NCI-H128 (cell line): ENCODE measurements at regions not wholly inside any gene's neighbourhood (a gene's known extent, or its start where the extent isn't known, plus 50 kb on each side); places are given as distances from the start of the nearest gene placed in this dataset.
"Not testable (repeated sequence)": the region's sequence is repeated elsewhere in the genome, so short reads cannot be mapped to it uniquely, and the experiment has no call there.

ENCODE experiments used
- DNase-seq: peaks from one replicate; lab custom pipeline; 2025; ENCODE audit not compliant: unreplicated experiment; lab: John Stamatoyannopoulos, UW

- DNase-seq, result no peak
Observed at GRCh38 chr15:81828135-81828534, 217.7 kb downstream of the MEX3B start.

- no peak for DNase-seq
Observed at GRCh38 chr15:81825136-81825535, 220.7 kb downstream of the MEX3B start.

- not testable (repeated sequence) for DNase-seq
Observed at GRCh38 chr15:81822587-81822986, 223.2 kb downstream of the MEX3B start.

- DNase-seq, result no peak
Observed at GRCh38 chr15:81819924-81820635, 225.7 kb downstream of the MEX3B start.

- no peak for DNase-seq
Observed at GRCh38 chr15:81814882-81815455, 230.8 kb downstream of the MEX3B start.

GRCh38 chr15:81813215-81813614 lies 232.6 kb downstream of the MEX3B start:
- no peak for DNase-seq

GRCh38 chr15:81812456-81812855 lies 233.4 kb downstream of the MEX3B start:
- no peak for DNase-seq

GRCh38 chr15:81811736-81812135 lies 234.1 kb downstream of the MEX3B start:
- DNase-seq, result no peak

GRCh38 chr15:81809543-81809942 lies 236.3 kb downstream of the MEX3B start:
- no peak for DNase-seq

- no peak for DNase-seq
Observed at GRCh38 chr15:81807806-81808205, 238.0 kb downstream of the MEX3B start.

- DNase-seq, result no peak
Observed at GRCh38 chr15:81807186-81807585, 238.6 kb downstream of the MEX3B start.

GRCh38 chr15:81795899-81796298 lies 249.9 kb downstream of the MEX3B start:
- DNase-seq, result no peak

- no peak for DNase-seq
Observed at GRCh38 chr15:81792646-81793045, 253.2 kb downstream of the MEX3B start.

GRCh38 chr15:81791322-81791721 lies 254.5 kb downstream of the MEX3B start:
- not testable (repeated sequence) for DNase-seq

GRCh38 chr15:81789403-81789802 lies 256.4 kb downstream of the MEX3B start:
- no peak for DNase-seq

GRCh38 chr15:81786776-81787175 lies 259.0 kb downstream of the MEX3B start:
- DNase-seq, result no peak

GRCh38 chr15:81785679-81786078 lies 260.1 kb downstream of the MEX3B start:
- no peak for DNase-seq

- no peak for DNase-seq
Observed at GRCh38 chr15:81785181-81785580, 260.6 kb downstream of the MEX3B start.

GRCh38 chr15:81784751-81785150 lies 261.1 kb downstream of the MEX3B start:
- DNase-seq, result no peak

- no peak for DNase-seq
Observed at GRCh38 chr15:81783586-81783985, 262.2 kb downstream of the MEX3B start.

- DNase-seq, result no peak
Observed at GRCh38 chr15:81783076-81783475, 262.7 kb downstream of the MEX3B start.

GRCh38 chr15:81781395-81781794 lies 264.4 kb downstream of the MEX3B start:
- DNase-seq, result no peak

GRCh38 chr15:81780966-81781365 lies 264.9 kb downstream of the MEX3B start:
- DNase-seq, result no peak
